ENCODE measurements at regions not wholly inside any gene's neighbourhood (a gene's known extent, or its start where the extent isn't known, plus 50 kb on each side); places are given as distances from the start of the nearest gene placed in this dataset.

DNA sequence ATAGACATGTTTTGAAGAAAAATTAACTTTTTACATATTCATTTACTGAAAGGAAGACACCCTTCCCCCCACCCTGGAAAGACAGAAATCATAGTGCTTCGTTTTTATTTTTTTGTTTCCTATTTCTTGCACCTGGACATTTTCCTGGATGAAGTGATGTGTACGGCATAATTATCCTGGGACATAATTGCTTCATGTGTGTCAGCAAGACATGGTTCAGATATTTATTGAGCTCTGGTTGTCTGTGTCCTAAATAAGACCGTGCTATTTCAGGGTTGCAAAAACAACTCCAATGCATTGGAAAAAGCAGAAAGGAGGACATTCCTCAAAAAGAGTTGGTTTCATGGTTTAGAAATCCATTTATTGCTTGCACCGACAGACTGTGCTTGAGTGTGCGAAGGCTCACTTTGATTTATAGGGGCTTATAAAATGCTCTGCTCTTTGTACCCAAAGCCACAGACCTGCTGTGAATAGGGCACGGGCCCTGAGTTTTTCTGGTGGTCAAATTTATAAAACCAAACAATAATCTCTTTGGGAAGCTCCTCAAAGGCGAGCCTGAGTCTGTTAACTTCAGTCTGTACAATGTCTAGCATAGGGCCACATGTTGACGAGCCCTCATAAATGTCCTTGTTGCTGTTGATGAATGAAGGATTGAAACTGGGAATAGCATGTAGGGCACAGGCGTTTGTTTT is 179.5 kb downstream of the SOX4 start:
- TF ChIP-seq, protein P1, sequence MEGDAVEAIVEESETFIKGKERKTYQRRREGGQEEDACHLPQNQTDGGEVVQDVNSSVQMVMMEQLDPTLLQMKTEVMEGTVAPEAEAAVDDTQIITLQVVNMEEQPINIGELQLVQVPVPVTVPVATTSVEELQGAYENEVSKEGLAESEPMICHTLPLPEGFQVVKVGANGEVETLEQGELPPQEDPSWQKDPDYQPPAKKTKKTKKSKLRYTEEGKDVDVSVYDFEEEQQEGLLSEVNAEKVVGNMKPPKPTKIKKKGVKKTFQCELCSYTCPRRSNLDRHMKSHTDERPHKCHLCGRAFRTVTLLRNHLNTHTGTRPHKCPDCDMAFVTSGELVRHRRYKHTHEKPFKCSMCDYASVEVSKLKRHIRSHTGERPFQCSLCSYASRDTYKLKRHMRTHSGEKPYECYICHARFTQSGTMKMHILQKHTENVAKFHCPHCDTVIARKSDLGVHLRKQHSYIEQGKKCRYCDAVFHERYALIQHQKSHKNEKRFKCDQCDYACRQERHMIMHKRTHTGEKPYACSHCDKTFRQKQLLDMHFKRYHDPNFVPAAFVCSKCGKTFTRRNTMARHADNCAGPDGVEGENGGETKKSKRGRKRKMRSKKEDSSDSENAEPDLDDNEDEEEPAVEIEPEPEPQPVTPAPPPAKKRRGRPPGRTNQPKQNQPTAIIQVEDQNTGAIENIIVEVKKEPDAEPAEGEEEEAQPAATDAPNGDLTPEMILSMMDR (IDR thresholded peaks at IDR 0.05) = no peak
- intact Hi-C loops (cut with DNase I; ENCODE audit: low total_unique reads) = no loop called here
- no peak overlapping the region for H3K4me3 ChIP-seq
- peaks cover 0 to 46% (median 10%) of the 10 kb centered on the region in 4 donors for H3K4me1 ChIP-seq
- no peaks in the 10 kb centered on the region for H3K9me3 ChIP-seq
- DNase-seq = no peak
- no peaks in the 10 kb centered on the region for H3K36me3 ChIP-seq
- H3K27me3 ChIP-seq = no peaks in the 10 kb centered on the region
- no peak overlapping the region for H3K27ac ChIP-seq

- Histone ChIP-seq H3K4me3 (no peak overlapping the region), H3K27ac (no peak overlapping the region), H3K9me3 (no peaks in the 10 kb centered on the region), H3K36me3 (no peaks in the 10 kb centered on the region), H3K4me1 (peaks cover 0 to 40% (median 10%) of the 10 kb centered on the region in 4 donors), H3K27me3 (no peaks in the 10 kb centered on the region)
- TF ChIP-seq, protein P1 (IDR thresholded peaks at IDR 0.05) = no peak
- intact Hi-C loops (cut with DNase I; ENCODE audit: low total_unique reads) = no loop called here
- DNase-seq = no peak
Observed at GRCh38 chr6:21773576-21773968, 180.0 kb downstream of the SOX4 start.

GRCh38 chr6:21777846-21778245 is 184.3 kb downstream of the SOX4 start:
- H3K9me3 ChIP-seq = no peaks in the 10 kb centered on the region
- H3K36me3 ChIP-seq = no peaks in the 10 kb centered on the region
- no peak overlapping the region for H3K27ac ChIP-seq
- no peak overlapping the region for H3K4me3 ChIP-seq
- intact Hi-C loops (cut with DNase I; ENCODE audit: low total_unique reads) = no loop called here
- H3K4me1 ChIP-seq = peaks cover 0 to 4% (median 0%) of the 10 kb centered on the region in 4 donors
- TF ChIP-seq, protein P1 (IDR thresholded peaks at IDR 0.05) = no peak
- no peaks in the 10 kb centered on the region for H3K27me3 ChIP-seq
- DNase-seq = no peak

DNA sequence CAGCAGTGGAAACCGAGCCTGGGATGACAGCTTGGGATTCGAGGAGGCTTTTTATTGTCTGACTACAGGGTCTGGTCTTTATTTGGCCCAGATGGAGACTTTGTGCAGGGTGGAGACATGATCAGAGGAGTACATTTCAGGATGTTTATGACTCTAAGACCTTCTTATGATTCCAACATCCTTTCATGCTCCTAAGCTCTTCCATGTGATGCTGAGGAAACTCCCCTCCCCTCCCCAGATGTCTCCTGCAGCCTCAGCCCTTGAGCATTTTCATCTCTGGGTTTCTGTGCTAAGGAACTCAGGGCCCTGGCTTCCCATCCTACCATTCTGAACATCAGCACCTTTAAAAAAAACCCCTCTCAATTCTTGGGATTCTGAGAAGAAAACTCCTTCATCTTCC is 186.6 kb downstream of the SOX4 start:
- DNase-seq = no peak

GRCh38 chr6:21780679-21781078 is 187.1 kb downstream of the SOX4 start:
- Histone ChIP-seq H3K27me3 (no peaks in the 10 kb centered on the region), H3K27ac (no peak overlapping the region), H3K4me1 (no peaks in the 10 kb centered on the region), H3K9me3 (no peaks in the 10 kb centered on the region), H3K36me3 (no peaks in the 10 kb centered on the region), H3K4me3 (no peak overlapping the region)
- intact Hi-C loops (cut with DNase I; ENCODE audit: low total_unique reads) = no loop called here
- no peak for DNase-seq
- TF ChIP-seq, protein P1 (IDR thresholded peaks at IDR 0.05) = no peak

More for the DNA sequence above, 186.6 kb downstream of the SOX4 start:
- TF ChIP-seq, protein P1 (IDR thresholded peaks at IDR 0.05) = no peak
- intact Hi-C loops (cut with DNase I; ENCODE audit: low total_unique reads) = no loop called here
- Histone ChIP-seq H3K27ac (no peak overlapping the region), H3K36me3 (no peaks in the 10 kb centered on the region), H3K4me3 (no peak overlapping the region), H3K27me3 (no peaks in the 10 kb centered on the region), H3K4me1 (no peaks in the 10 kb centered on the region), H3K9me3 (no peaks in the 10 kb centered on the region)
